HepG2 (cell line): ENCODE measurements at regions not wholly inside any gene's neighbourhood (a gene's known extent, or its start where the extent isn't known, plus 50 kb on each side); places are given as distances from the start of the nearest gene placed in this dataset.

ENCODE experiments used
- TF ChIP-seq, protein P1 (sequence below): sonication (generic); formaldehyde crosslinking; IDR thresholded peaks from 2 replicates; pipeline ENCODE4 v1.5.0; 2020; ENCODE audit warnings: mild to moderate bottlenecking, missing genetic modification reagents, moderate library complexity
- TF ChIP-seq, protein P2 (sequence below): sonication (generic); IDR thresholded peaks from 2 replicates; pipeline ENCODE4 v1.6.1; 2016; ENCODE audit warnings: low read depth, borderline replicate concordance

DNA sequence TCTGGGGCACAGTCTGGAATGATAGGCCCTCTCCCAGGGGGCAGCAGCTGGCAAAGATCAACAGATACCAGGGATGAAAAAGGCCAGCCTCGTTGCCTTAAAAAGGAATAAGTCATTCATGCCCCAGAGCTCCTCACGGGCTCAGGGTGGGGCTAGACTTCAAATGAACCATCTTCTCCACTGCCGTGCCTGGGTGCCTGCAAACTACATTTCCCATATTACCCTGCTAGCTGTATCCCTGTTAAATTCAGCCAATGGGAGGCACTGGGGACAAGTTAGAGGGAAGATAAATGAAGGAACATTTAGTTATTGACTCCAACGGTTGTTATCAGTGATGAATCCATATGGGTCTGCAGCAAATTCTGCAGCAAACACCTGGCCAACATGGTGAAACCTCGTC, 101.2 kb upstream of the CYYR1 start:
- TF ChIP-seq, protein P1, sequence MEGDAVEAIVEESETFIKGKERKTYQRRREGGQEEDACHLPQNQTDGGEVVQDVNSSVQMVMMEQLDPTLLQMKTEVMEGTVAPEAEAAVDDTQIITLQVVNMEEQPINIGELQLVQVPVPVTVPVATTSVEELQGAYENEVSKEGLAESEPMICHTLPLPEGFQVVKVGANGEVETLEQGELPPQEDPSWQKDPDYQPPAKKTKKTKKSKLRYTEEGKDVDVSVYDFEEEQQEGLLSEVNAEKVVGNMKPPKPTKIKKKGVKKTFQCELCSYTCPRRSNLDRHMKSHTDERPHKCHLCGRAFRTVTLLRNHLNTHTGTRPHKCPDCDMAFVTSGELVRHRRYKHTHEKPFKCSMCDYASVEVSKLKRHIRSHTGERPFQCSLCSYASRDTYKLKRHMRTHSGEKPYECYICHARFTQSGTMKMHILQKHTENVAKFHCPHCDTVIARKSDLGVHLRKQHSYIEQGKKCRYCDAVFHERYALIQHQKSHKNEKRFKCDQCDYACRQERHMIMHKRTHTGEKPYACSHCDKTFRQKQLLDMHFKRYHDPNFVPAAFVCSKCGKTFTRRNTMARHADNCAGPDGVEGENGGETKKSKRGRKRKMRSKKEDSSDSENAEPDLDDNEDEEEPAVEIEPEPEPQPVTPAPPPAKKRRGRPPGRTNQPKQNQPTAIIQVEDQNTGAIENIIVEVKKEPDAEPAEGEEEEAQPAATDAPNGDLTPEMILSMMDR (CRISPR knock-in tag): no peak
- TF ChIP-seq, protein P2, sequence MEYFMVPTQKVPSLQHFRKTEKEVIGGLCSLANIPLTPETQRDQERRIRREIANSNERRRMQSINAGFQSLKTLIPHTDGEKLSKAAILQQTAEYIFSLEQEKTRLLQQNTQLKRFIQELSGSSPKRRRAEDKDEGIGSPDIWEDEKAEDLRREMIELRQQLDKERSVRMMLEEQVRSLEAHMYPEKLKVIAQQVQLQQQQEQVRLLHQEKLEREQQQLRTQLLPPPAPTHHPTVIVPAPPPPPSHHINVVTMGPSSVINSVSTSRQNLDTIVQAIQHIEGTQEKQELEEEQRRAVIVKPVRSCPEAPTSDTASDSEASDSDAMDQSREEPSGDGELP: no peak
